Mononuclear cell (primary cell): ENCODE measurements at regions not wholly inside any gene's neighbourhood (a gene's known extent, or its start where the extent isn't known, plus 50 kb on each side); places are given as distances from the start of the nearest gene placed in this dataset.
"Not testable (repeated sequence)": the region's sequence is repeated elsewhere in the genome, so short reads cannot be mapped to it uniquely, and the experiment has no call there.

ENCODE experiments used
- H3K27me3 ChIP-seq: 2 replicates; pipeline ENCODE4 v1.6.0; 2011; ENCODE audit warnings: low read length, control low read depth; ENCODE audit not compliant: insufficient read depth
- H3K4me1 ChIP-seq: 2 replicates; pipeline ENCODE4 v1.5.1; 2011; ENCODE audit warnings: mild to moderate bottlenecking, low read length, control low read depth; ENCODE audit not compliant: insufficient read depth
- H3K4me3 ChIP-seq: 2 replicates; pipeline ENCODE4 v1.5.1; 2011; ENCODE audit warnings: mild to moderate bottlenecking, low read length, moderate library complexity
- H3K9me3 ChIP-seq: 2 replicates; pipeline ENCODE4 v1.5.1; 2011; ENCODE audit warnings: low read depth, mild to moderate bottlenecking, control low read depth, low read length

GRCh38 chr4:171265190-171265818, 547.9 kb upstream of the GALNTL6 start:
- H3K27me3 ChIP-seq = no peaks in the 10 kb centered on the region
- H3K9me3 ChIP-seq = no peaks in the 10 kb centered on the region
- no peaks in the 10 kb centered on the region for H3K4me1 ChIP-seq
- no peak overlapping the region for H3K4me3 ChIP-seq

GRCh38 chr4:171256223-171256622, 557.0 kb upstream of the GALNTL6 start:
- no peaks in the 10 kb centered on the region for H3K27me3 ChIP-seq
- no peak overlapping the region for H3K4me3 ChIP-seq
- H3K9me3 ChIP-seq = no peaks in the 10 kb centered on the region

GRCh38 chr4:171246948-171247347, 566.3 kb upstream of the GALNTL6 start:
- H3K27me3 ChIP-seq = no peaks in the 10 kb centered on the region
- H3K9me3 ChIP-seq = no peaks in the 10 kb centered on the region
- no peak overlapping the region for H3K4me3 ChIP-seq
- no peaks in the 10 kb centered on the region for H3K4me1 ChIP-seq

More at GRCh38 chr4:171256223-171256622, 557.0 kb upstream of the GALNTL6 start:
- no peaks in the 10 kb centered on the region for H3K4me1 ChIP-seq

- no peaks in the 10 kb centered on the region for H3K27me3 ChIP-seq
Measured at GRCh38 chr4:171242831-171243230, 570.4 kb upstream of the GALNTL6 start.

GRCh38 chr4:171239196-171239595, 574.0 kb upstream of the GALNTL6 start:
- H3K27me3 ChIP-seq = no peaks in the 10 kb centered on the region
- no peaks in the 10 kb centered on the region for H3K9me3 ChIP-seq
- no peaks in the 10 kb centered on the region for H3K4me1 ChIP-seq
- H3K4me3 ChIP-seq = no peak overlapping the region

More at GRCh38 chr4:171242831-171243230, 570.4 kb upstream of the GALNTL6 start:
- no peak overlapping the region for H3K4me3 ChIP-seq
- no peaks in the 10 kb centered on the region for H3K9me3 ChIP-seq
- H3K4me1 ChIP-seq = no peaks in the 10 kb centered on the region

GRCh38 chr4:171235521-171235920, 577.7 kb upstream of the GALNTL6 start:
- H3K27me3 ChIP-seq = no peaks in the 10 kb centered on the region
- H3K9me3 ChIP-seq = no peaks in the 10 kb centered on the region
- no peaks in the 10 kb centered on the region for H3K4me1 ChIP-seq
- no peak overlapping the region for H3K4me3 ChIP-seq

GRCh38 chr4:171229354-171229753, 583.9 kb upstream of the GALNTL6 start:
- not testable (repeated sequence) for H3K9me3 ChIP-seq, H3K4me1 ChIP-seq, H3K27me3 ChIP-seq, H3K4me3 ChIP-seq

GRCh38 chr4:171221181-171221580, 592.0 kb upstream of the GALNTL6 start:
- H3K4me1 ChIP-seq = no peaks in the 10 kb centered on the region

GRCh38 chr4:171203425-171203824, 609.8 kb upstream of the GALNTL6 start:
- Histone ChIP-seq H3K4me3 (no peak overlapping the region), H3K4me1 (no peaks in the 10 kb centered on the region), H3K9me3 (no peaks in the 10 kb centered on the region), H3K27me3 (no peaks in the 10 kb centered on the region)

More at GRCh38 chr4:171221181-171221580, 592.0 kb upstream of the GALNTL6 start:
- Histone ChIP-seq H3K27me3 (no peaks in the 10 kb centered on the region), H3K4me3 (no peak overlapping the region), H3K9me3 (no peaks in the 10 kb centered on the region)

GRCh38 chr4:171202908-171203307, 610.3 kb upstream of the GALNTL6 start:
- no peak overlapping the region for H3K4me3 ChIP-seq
- H3K4me1 ChIP-seq = no peaks in the 10 kb centered on the region
- H3K27me3 ChIP-seq = no peaks in the 10 kb centered on the region
- H3K9me3 ChIP-seq = no peaks in the 10 kb centered on the region

GRCh38 chr4:171186700-171187099, 626.5 kb upstream of the GALNTL6 start:
- Histone ChIP-seq H3K4me3 (no peak overlapping the region), H3K27me3 (no peaks in the 10 kb centered on the region), H3K9me3 (no peaks in the 10 kb centered on the region), H3K4me1 (no peaks in the 10 kb centered on the region)

GRCh38 chr4:171181090-171181489, 632.1 kb upstream of the GALNTL6 start:
- Histone ChIP-seq H3K9me3 (no peaks in the 10 kb centered on the region), H3K27me3 (no peaks in the 10 kb centered on the region), H3K4me3 (no peak overlapping the region), H3K4me1 (no peaks in the 10 kb centered on the region)

- Histone ChIP-seq H3K27me3 (no peaks in the 10 kb centered on the region), H3K4me3 (no peak overlapping the region), H3K4me1 (no peaks in the 10 kb centered on the region), H3K9me3 (peaks cover 6% of the 10 kb centered on the region)
Measured at GRCh38 chr4:171170671-171171070, 642.5 kb upstream of the GALNTL6 start.

- no peak overlapping the region for H3K4me3 ChIP-seq
- H3K9me3 ChIP-seq = peaks cover 6% of the 10 kb centered on the region
- H3K4me1 ChIP-seq = no peaks in the 10 kb centered on the region
- H3K27me3 ChIP-seq = no peaks in the 10 kb centered on the region
Measured at GRCh38 chr4:171169396-171169795, 643.8 kb upstream of the GALNTL6 start.

GRCh38 chr4:171162478-171162877, 650.7 kb upstream of the GALNTL6 start:
- H3K4me3 ChIP-seq = no peak overlapping the region
- no peaks in the 10 kb centered on the region for H3K9me3 ChIP-seq
- no peaks in the 10 kb centered on the region for H3K27me3 ChIP-seq
- no peaks in the 10 kb centered on the region for H3K4me1 ChIP-seq

GRCh38 chr4:171157462-171158082, 655.6 kb upstream of the GALNTL6 start:
- Histone ChIP-seq H3K4me3 (no peak overlapping the region), H3K9me3 (no peaks in the 10 kb centered on the region), H3K4me1 (no peaks in the 10 kb centered on the region), H3K27me3 (no peaks in the 10 kb centered on the region)
